Right lobe of liver (tissue), 6 donors: ENCODE measurements at regions not wholly inside any gene's neighbourhood (a gene's known extent, or its start where the extent isn't known, plus 50 kb on each side); places are given as distances from the start of the nearest gene placed in this dataset.

Experiments used
- ATAC-seq, 4 donors: fragments of 200-7000 bp; cut with Tn5 transposase; one replicate each; pipeline ENCODE4 v1.9.1; 2020; ENCODE audit warnings: mild to moderate bottlenecking in 4 of 4, moderate library complexity in 4 of 4
- DNase-seq, 3 donors: peaks; one replicate each; pipeline ENCODE4 v3.0.0-alpha.2; 2020
- H3K27ac ChIP-seq, 3 donors: fragments of 200-600 bp; one replicate each; pipeline ENCODE4 v1.8.0; 2022
- H3K27me3 ChIP-seq, 2 donors: fragments of 200-600 bp; one replicate each; pipeline ENCODE4 v1.8.0; 2022
- H3K36me3 ChIP-seq, 4 donors: fragments of 200-600 bp; sonication (generic) in 1 of 4; one replicate each; pipeline versions ENCODE4 v1.5.1 to v1.8.0; 2017 to 2022; ENCODE audit warnings: control low read depth in 1 of 4
- H3K4me1 ChIP-seq, 4 donors: fragments of 200-600 bp; sonication (generic) in 1 of 4; one replicate each; pipeline versions ENCODE4 v1.5.1 to v1.8.0; 2017 to 2022; ENCODE audit warnings: control low read depth in 1 of 4
- H3K4me3 ChIP-seq, 3 donors: fragments of 200-600 bp; one replicate each; pipeline ENCODE4 v1.8.0; 2022
- H3K9me3 ChIP-seq, 4 donors: fragments of 200-600 bp; sonication (generic) in 1 of 4; one replicate each; pipeline versions ENCODE4 v1.5.1 to v1.8.0; 2017 to 2022; ENCODE audit warnings: control low read depth in 1 of 4
- CTCF ChIP-seq, 4 donors: fragments of 200-600 bp in 3 of 4; fragments of 450-650 bp in 1 of 4; IDR thresholded peaks; one replicate each; pipeline versions ENCODE4 v1.5.1 to v1.8.0; 2016 to 2022; ENCODE audit warnings: antibody characterized with exemption in 4 of 4, mild to moderate bottlenecking in 2 of 4
- POLR2A ChIP-seq: fragments of 450-650 bp; IDR thresholded peaks from one replicate; pipeline ENCODE4 v1.6.1; 2017; ENCODE audit warnings: antibody characterized with exemption, mild to moderate bottlenecking
- WGBS: methylation state at CpG from one replicate; pipeline ENCODE4 v1.1.6; 2018; ENCODE audit warnings: low coverage, low lambda C conversion rate; ENCODE audit not compliant: insufficient coverage; ENCODE audit errors: missing lambda C conversion rate; 5-methylcytosine and 5-hydroxymethylcytosine counted together
- intact Hi-C, 2 donors: fragments of 100-400 bp; cut with DNase I; formaldehyde crosslinking; loops; one replicate each; pipeline versions ENCODE4 v1.11.2 to v1.14.1; 2022
- donor health status: DM: no; HTN: yes; CAD: no.
- donor health status: DM: no; HTN: no; CAD: no.
- donor health status: DM: no; HTN: no; CAD: no.
- donor health status: DM: no; HTN: yes; CAD: no.
- donor health status: DM: no; HTN: yes; CAD: no.

GRCh38 chr11:13851691-13852090 lies 110.8 kb upstream of the SPON1 start:
- no peak overlapping the region for H3K27ac ChIP-seq
- DNase-seq (no peak), ATAC-seq (no peak)
- intact Hi-C loops: no loop called here
- TF ChIP-seq POLR2A (no peak), CTCF (IDR thresholded peaks at IDR 0.05) (no peak)
- no peaks in the 10 kb centered on the region for H3K27me3 ChIP-seq
- no peak overlapping the region for H3K4me3 ChIP-seq
- H3K36me3 ChIP-seq: no peaks in the 10 kb centered on the region
- H3K9me3 ChIP-seq: no peaks in the 10 kb centered on the region
- H3K4me1 ChIP-seq: no peaks in the 10 kb centered on the region
- WGBS: 29% methylated on average over 4 of the region's 4 CpGs

- Histone ChIP-seq H3K27me3 (no peaks in the 10 kb centered on the region), H3K36me3 (no peaks in the 10 kb centered on the region), H3K27ac (no peak overlapping the region), H3K9me3 (no peaks in the 10 kb centered on the region), H3K4me3 (no peak overlapping the region), H3K4me1 (no peaks in the 10 kb centered on the region)
- WGBS: 19% methylated on average over 5 of the region's 5 CpGs
- DNase-seq (no peak), ATAC-seq (no peak)
- no peak for TF ChIP-seq CTCF (IDR thresholded peaks at IDR 0.05)
- no peak for TF ChIP-seq POLR2A
- intact Hi-C loops: no loop called here
Observed at GRCh38 chr11:13852481-13852880, 110.0 kb upstream of the SPON1 start.

GRCh38 chr11:13857828-13858227 lies 104.7 kb upstream of the SPON1 start:
- ATAC-seq (no peak), DNase-seq (no peak)
- intact Hi-C loops: no loop called here
- TF ChIP-seq CTCF (IDR thresholded peaks at IDR 0.05) (no peak), POLR2A (no peak)
- Histone ChIP-seq H3K36me3 (no peaks in the 10 kb centered on the region), H3K9me3 (no peaks in the 10 kb centered on the region), H3K4me3 (no peak overlapping the region), H3K27ac (no peak overlapping the region), H3K4me1 (no peaks in the 10 kb centered on the region), H3K27me3 (no peaks in the 10 kb centered on the region)
- WGBS: 65% methylated on average over 2 of the region's 3 CpGs

GRCh38 chr11:13859892-13860291 lies 102.6 kb upstream of the SPON1 start:
- Histone ChIP-seq H3K4me1 (no peaks in the 10 kb centered on the region), H3K9me3 (no peaks in the 10 kb centered on the region), H3K36me3 (no peaks in the 10 kb centered on the region), H3K4me3 (no peak overlapping the region), H3K27me3 (no peaks in the 10 kb centered on the region), H3K27ac (no peak overlapping the region)
- no peak for DNase-seq
- no peak for ATAC-seq
- TF ChIP-seq CTCF (IDR thresholded peaks at IDR 0.05) (no peak), POLR2A (no peak)
- 61% methylated on average over 9 of the region's 9 CpGs for WGBS
- intact Hi-C loops: no loop called here

- TF ChIP-seq CTCF (IDR thresholded peaks at IDR 0.05) (no peak), POLR2A (no peak)
- H3K4me3 ChIP-seq: no peak overlapping the region
- intact Hi-C loops: no loop called here
- ATAC-seq: no peak
- no peaks in the 10 kb centered on the region for H3K9me3 ChIP-seq
- H3K36me3 ChIP-seq: no peaks in the 10 kb centered on the region
- H3K27me3 ChIP-seq: no peaks in the 10 kb centered on the region
- no peak overlapping the region for H3K27ac ChIP-seq
- no peak for DNase-seq
- WGBS: 63% methylated on average over 3 of the region's 3 CpGs
- H3K4me1 ChIP-seq: no peaks in the 10 kb centered on the region
Observed at GRCh38 chr11:13861411-13861810, 101.1 kb upstream of the SPON1 start.
